Germinal center (tissue), 1 donor: ENCODE measurements at regions not wholly inside any gene's neighbourhood (a gene's known extent, or its start where the extent isn't known, plus 50 kb on each side); places are given as distances from the start of the nearest gene placed in this dataset.

Experiments
- DNase-seq: peaks from one replicate; pipeline ENCODE4 v3.0.0; 2012; ENCODE audit warnings: mixed read lengths, low spot score

GRCh38 chr6:97591955-97592354 is 308.9 kb upstream of the MMS22L start:
- no peak for DNase-seq

- no peak for DNase-seq
These were observed 311.8 kb upstream of the MMS22L start for GRCh38 chr6:97594844-97595243.

- no peak for DNase-seq
These were observed 338.1 kb upstream of the MMS22L start for GRCh38 chr6:97621111-97621510.

GRCh38 chr6:97626671-97627441 is 343.8 kb upstream of the MMS22L start:
- no peak for DNase-seq

- DNase-seq, result no peak
These were observed 346.2 kb upstream of the MMS22L start for GRCh38 chr6:97629180-97629579.

DNA sequence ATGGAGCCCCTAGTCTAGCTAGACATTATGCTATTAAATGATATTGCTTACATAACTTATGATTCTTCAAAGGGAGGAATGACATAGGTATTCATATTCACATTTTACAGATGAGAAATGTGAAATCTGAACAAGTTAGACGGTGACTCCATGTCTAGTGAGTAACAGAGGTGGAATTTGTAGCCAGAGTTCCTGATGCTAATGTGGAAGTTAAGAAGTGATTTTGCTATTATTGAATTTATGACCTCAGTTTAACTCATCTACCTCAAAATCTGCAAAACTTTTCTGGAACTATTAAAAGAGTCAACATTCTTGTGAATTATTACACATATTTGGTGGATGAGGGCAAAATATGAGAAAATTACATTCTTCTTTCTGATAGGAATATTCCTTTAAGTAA is 347.6 kb upstream of the MMS22L start:
- no peak for DNase-seq

DNA sequence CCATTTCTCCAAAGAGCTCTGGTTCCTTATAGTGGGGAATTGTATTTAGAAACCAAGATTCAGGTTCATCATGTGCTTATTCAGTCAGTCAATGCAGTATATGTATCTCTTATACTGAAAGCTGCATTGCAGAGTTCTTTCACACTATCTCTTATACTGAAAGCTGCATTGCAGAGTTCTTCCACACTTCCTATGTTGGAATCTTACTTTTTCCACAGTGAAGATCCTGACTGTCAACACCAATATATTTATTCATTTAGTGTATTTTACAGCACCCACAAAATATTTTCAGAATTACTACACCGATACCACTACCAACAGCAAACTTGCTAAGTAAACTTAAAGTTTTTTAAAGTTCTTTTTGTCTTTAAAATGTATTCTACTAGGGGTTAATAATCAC is 349.3 kb upstream of the MMS22L start:
- DNase-seq, result no peak

GRCh38 chr6:97639702-97640101 is 356.7 kb upstream of the MMS22L start:
- DNase-seq, result no peak

GRCh38 chr6:97644353-97644752 is 361.3 kb upstream of the MMS22L start:
- DNase-seq, result no peak

- DNase-seq, result no peak
These were observed 362.7 kb upstream of the MMS22L start for GRCh38 chr6:97645757-97646156.

- no peak for DNase-seq
These were observed 370.1 kb upstream of the MMS22L start for GRCh38 chr6:97653076-97653475.

- DNase-seq, result no peak
These were observed 370.5 kb upstream of the MMS22L start for GRCh38 chr6:97653517-97653916.

GRCh38 chr6:97654674-97655073 is 371.7 kb upstream of the MMS22L start:
- DNase-seq, result no peak

- DNase-seq, result no peak
These were observed 373.2 kb upstream of the MMS22L start for GRCh38 chr6:97656236-97656635.

DNA sequence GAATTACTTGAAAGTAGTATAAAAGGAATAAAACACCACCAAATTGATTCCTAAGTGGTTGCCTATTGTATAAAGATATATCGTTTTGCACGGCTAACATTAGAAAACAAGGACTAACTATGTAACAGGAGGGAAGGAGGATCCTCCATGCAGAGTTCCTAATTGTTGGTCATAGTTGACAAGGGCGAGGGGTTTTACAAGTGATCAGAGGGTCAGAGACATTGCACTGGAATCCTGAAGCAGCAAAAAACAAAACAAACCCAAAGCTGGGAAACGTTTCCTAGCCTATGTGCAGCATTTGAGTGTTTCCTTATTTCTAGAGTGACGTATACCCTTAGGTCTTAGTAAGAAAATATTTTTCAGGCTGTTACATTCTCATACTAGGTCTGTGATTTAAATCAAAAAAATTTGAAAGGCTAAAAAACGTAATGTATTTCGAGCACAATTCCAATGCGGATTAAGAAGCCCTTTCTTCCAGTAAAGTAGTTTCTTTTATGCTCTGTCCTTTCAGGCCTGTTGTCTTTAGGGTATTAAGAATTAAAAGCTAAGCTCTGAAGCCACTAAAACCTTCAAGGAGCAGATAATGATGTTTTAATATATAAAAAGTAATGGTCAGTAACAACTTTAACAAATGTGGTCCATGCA is 373.8 kb upstream of the MMS22L start:
- no peak for DNase-seq

DNA sequence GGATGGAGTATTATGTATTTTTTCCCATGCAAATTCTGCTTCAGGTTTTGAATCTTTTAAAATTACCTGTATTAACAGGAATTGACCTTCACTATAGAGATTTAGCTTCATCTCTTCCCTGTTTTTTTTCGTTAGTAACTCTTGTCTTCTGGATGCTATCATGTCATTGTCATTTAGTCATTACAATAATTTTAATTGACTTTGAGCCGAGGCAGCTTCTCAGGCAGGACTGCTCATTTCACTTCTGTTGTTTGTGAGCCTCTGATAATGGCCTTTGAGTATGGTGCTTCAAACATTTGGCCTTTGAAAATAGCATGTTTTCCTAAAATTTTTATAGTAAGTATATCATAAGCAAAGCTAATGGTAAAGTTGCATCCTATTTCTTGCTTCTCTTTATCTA is 375.1 kb upstream of the MMS22L start:
- no peak for DNase-seq

- no peak for DNase-seq
These were observed 380.2 kb upstream of the MMS22L start for GRCh38 chr6:97663252-97663651.

- DNase-seq, result no peak
These were observed 382.4 kb upstream of the MMS22L start for GRCh38 chr6:97665446-97665845.

DNA sequence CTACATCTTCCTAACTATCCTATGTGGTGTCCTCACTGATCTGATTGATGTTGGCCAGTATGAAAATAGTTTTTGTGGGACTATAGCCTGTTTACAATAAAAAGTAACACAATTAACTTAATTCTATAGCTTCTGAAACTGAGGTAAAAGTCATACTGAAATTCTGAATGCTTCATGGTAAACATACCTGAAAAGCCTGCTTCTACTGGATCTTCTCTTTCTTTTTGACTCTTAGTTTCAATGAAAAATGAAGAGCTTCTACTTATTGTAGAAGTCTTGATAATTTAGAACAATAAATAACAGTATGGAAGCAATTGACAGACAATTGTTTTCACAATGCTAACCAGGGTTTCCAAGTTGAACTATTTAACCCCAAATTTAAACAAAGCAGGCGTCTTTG is 383.9 kb upstream of the MMS22L start:
- no peak for DNase-seq

GRCh38 chr6:97668716-97669115 is 385.7 kb upstream of the MMS22L start:
- DNase-seq, result peak; percentile 48

- peak; percentile 60 for DNase-seq
These were observed 386.4 kb upstream of the MMS22L start for GRCh38 chr6:97669191-97670031.

- no peak for DNase-seq
These were observed 391.8 kb upstream of the MMS22L start for GRCh38 chr6:97674802-97675201.

DNA sequence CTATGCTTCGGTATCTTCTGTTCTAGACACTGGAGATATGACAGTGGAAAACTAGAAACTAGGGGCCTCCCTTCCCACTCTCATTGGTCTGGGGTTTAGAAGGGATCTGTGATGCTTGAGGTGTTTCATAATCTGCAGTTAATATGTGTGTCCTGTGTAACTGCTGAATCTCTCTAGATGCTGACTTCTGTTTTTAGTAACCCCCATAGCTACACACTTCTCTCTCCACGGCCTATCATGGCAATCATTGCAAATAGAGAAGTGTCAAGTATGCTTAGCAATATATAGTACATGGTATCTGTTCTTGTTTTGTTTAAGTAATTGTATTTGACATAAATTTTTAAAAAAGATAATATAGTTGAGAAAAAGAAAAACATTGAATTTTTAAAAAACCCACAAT is 394.6 kb upstream of the MMS22L start:
- no peak for DNase-seq
